22Rv1 (cell line): ENCODE measurements at regions not wholly inside any gene's neighbourhood (a gene's known extent, or its start where the extent isn't known, plus 50 kb on each side); places are given as distances from the start of the nearest gene placed in this dataset.

ENCODE experiments used
- ZFX ChIP-seq: fragments of 450-650 bp; IDR thresholded peaks from 2 replicates; pipeline ENCODE4 v1.6.1; 2017; ENCODE audit warnings: antibody characterized with exemption, borderline replicate concordance
- TF ChIP-seq, protein P1 (sequence below): fragments of 450-650 bp; IDR thresholded peaks from 2 replicates; pipeline ENCODE4 v1.5.1; 2017; ENCODE audit warnings: mild to moderate bottlenecking

GRCh38 chr22:19664406-19664805 is 49.9 kb upstream of the SEPTIN5 start:
- TF ChIP-seq, protein P1, sequence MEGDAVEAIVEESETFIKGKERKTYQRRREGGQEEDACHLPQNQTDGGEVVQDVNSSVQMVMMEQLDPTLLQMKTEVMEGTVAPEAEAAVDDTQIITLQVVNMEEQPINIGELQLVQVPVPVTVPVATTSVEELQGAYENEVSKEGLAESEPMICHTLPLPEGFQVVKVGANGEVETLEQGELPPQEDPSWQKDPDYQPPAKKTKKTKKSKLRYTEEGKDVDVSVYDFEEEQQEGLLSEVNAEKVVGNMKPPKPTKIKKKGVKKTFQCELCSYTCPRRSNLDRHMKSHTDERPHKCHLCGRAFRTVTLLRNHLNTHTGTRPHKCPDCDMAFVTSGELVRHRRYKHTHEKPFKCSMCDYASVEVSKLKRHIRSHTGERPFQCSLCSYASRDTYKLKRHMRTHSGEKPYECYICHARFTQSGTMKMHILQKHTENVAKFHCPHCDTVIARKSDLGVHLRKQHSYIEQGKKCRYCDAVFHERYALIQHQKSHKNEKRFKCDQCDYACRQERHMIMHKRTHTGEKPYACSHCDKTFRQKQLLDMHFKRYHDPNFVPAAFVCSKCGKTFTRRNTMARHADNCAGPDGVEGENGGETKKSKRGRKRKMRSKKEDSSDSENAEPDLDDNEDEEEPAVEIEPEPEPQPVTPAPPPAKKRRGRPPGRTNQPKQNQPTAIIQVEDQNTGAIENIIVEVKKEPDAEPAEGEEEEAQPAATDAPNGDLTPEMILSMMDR, result no peak
- TF ChIP-seq ZFX, result no peak
